A549 (cell line): ENCODE measurements at regions not wholly inside any gene's neighbourhood (a gene's known extent, or its start where the extent isn't known, plus 50 kb on each side); places are given as distances from the start of the nearest gene placed in this dataset.

Experiments
- ATAC-seq, 2 experiments: fragments of 200-7000 bp in 1 of 2; fragments of >200 bp in 1 of 2; cut with Nextera tagmentation in 1 of 2; cut with Tn5 transposase in 1 of 2; 3 replicates each; pipeline versions ENCODE4 v1.8.0 to v1.9.1; 2018 to 2020; ENCODE audit warnings: mild to moderate bottlenecking in 1 of 2, moderate library complexity in 1 of 2
- CTCF ChIA-PET: fragments of 300-600 bp; sonication (Branson Sonifier 250); formaldehyde crosslinking; extraction: SDS; loops from one replicate; lab custom pipeline; 2021; ENCODE audit warnings: antibody characterized with exemption, inconsistent platforms; lab: Yijun Ruan, JAX
- POLR2A ChIA-PET: fragments of 350-600 bp; formaldehyde crosslinking; extraction: SDS; loops from one replicate; lab custom pipeline; 2021; ENCODE audit warnings: antibody characterized with exemption, inconsistent platforms; lab: Yijun Ruan, JAX
- DNase-seq, 2 experiments: peaks; one replicate each; pipeline versions ENCODE4 v3.0.0 to v3.0.0-alpha.2; 2011 to 2016; ENCODE audit warnings: low read depth in 1 of 2, low spot score in 1 of 2
- FAIRE-seq: peaks from 2 replicates; lab custom pipeline; 2011; peaks lifted over from hg19 to GRCh38; lab: Jason Lieb, UNC
- H3K27ac ChIP-seq, 2 experiments: fragments of >200 bp; sonication (Bioruptor Twin); formaldehyde crosslinking; 3 replicates each; pipeline ENCODE4 v1.5.1; 2016 to 2017
- H3K4me1 ChIP-seq: fragments of >200 bp; sonication (Bioruptor Twin); formaldehyde crosslinking; 3 replicates; pipeline ENCODE4 v1.6.1; 2016
- H3K4me2 ChIP-seq: fragments of >200 bp; sonication (Bioruptor Twin); formaldehyde crosslinking; 3 replicates; pipeline ENCODE4 v1.6.1; 2016
- H3K4me3 ChIP-seq: fragments of >200 bp; sonication (Bioruptor Twin); formaldehyde crosslinking; 3 replicates; pipeline ENCODE4 v1.5.1; 2016
- H3K9me3 ChIP-seq: fragments of >200 bp; sonication (Bioruptor Twin); formaldehyde crosslinking; 3 replicates; pipeline ENCODE4 v1.6.1; 2016
- BHLHE40 ChIP-seq: IDR thresholded peaks from 2 replicates; pipeline ENCODE4 v1.6.1; 2012; ENCODE audit warnings: low read depth, low read length, inconsistent platforms
- EHF ChIP-seq: fragments of 250-450 bp; sonication (Bioruptor Pico); IDR thresholded peaks from 2 replicates; pipeline ENCODE4 v1.5.0; 2020; ENCODE audit warnings: mild to moderate bottlenecking
- EHMT2 ChIP-seq: fragments of 200-600 bp; sonication (generic); IDR thresholded peaks from 2 replicates; pipeline ENCODE4 v1.6.1; 2016; ENCODE audit warnings: antibody characterized with exemption, low read depth, mild to moderate bottlenecking, moderate library complexity
- FOSB ChIP-seq: fragments of 250-450 bp; sonication (Bioruptor Pico); IDR thresholded peaks from 2 replicates; pipeline ENCODE4 v1.5.0; 2020; ENCODE audit warnings: mild to moderate bottlenecking, moderate library complexity
- HOXA7 ChIP-seq: fragments of 250-450 bp; sonication (Bioruptor Pico); IDR thresholded peaks from 2 replicates; pipeline ENCODE4 v1.5.0; 2020; ENCODE audit warnings: mild to moderate bottlenecking, moderate library complexity
- JUN ChIP-seq, 2 experiments: fragments of >200 bp; sonication (Bioruptor Twin); formaldehyde crosslinking; IDR thresholded peaks; 2 replicates in 1 of 2; 3 replicates in 1 of 2; pipeline ENCODE4 v1.6.1; 2016 to 2017
- NPAS2 ChIP-seq: fragments of 250-450 bp; sonication (Bioruptor Pico); IDR thresholded peaks from 2 replicates; pipeline ENCODE4 v1.8.0; 2022; ENCODE audit warnings: mild to moderate bottlenecking, moderate library complexity, borderline replicate concordance
- NR3C1 ChIP-seq: fragments of >200 bp; sonication (Bioruptor Twin); formaldehyde crosslinking; IDR thresholded peaks from 3 replicates; pipeline ENCODE4 v1.6.1; 2017
- PHF8 ChIP-seq: fragments of 200-600 bp; sonication (generic); IDR thresholded peaks from 2 replicates; pipeline ENCODE4 v1.6.1; 2016; ENCODE audit warnings: low read depth, mild to moderate bottlenecking, antibody characterized with exemption, moderate library complexity, borderline replicate concordance
- POLR2A ChIP-seq: IDR thresholded peaks from 2 replicates; pipeline ENCODE4 v1.6.1; 2012; ENCODE audit warnings: mild to moderate bottlenecking, low read length
- POLR2AphosphoS2 ChIP-seq: conservative IDR thresholded peaks from 2 replicates; pipeline ENCODE4 v1.6.1; 2012; ENCODE audit warnings: low read length, improper control_type of control experiment, inconsistent platforms
- RAD21 ChIP-seq, 2 experiments: fragments of >200 bp in 1 of 2; sonication (Bioruptor Twin) in 1 of 2; formaldehyde crosslinking in 1 of 2; IDR thresholded peaks in 1 of 2; conservative IDR thresholded peaks in 1 of 2; 2 replicates in 1 of 2; 3 replicates in 1 of 2; pipeline ENCODE4 v1.6.1; 2012 to 2018; ENCODE audit warnings: inconsistent platforms in 1 of 2
- RCOR1 ChIP-seq: fragments of 150-350 bp; IDR thresholded peaks from 2 replicates; pipeline ENCODE4 v1.6.1; 2014; ENCODE audit warnings: antibody characterized with exemption, low read length, low read depth
- WGBS: methylation state at CpG from one replicate; pipeline ENCODE4 v1.1.6; 2017; ENCODE audit errors: missing lambda C conversion rate; 5-methylcytosine and 5-hydroxymethylcytosine counted together
- TF ChIP-seq, protein P1 (sequence below): IDR thresholded peaks from 2 replicates; pipeline ENCODE4 v1.6.1; 2012
- TF ChIP-seq, protein P2 (sequence below): fragments of 200-600 bp; sonication (generic); IDR thresholded peaks from 2 replicates; pipeline ENCODE4 v1.6.1; 2016; ENCODE audit warnings: antibody characterized with exemption, mild to moderate bottlenecking, moderate library complexity
- TF ChIP-seq, protein P3 (sequence below): fragments of >200 bp; sonication (Bioruptor Twin); formaldehyde crosslinking; IDR thresholded peaks from 2 replicates; pipeline ENCODE4 v1.6.1; 2016
- TF ChIP-seq, protein P4 (sequence below): fragments of >200 bp; sonication (Bioruptor Twin); formaldehyde crosslinking; IDR thresholded peaks from 3 replicates; pipeline ENCODE4 v1.6.1; 2016
- TF ChIP-seq, protein P5 (sequence below): fragments of 250-450 bp; sonication (Bioruptor Pico); IDR thresholded peaks from 2 replicates; pipeline ENCODE4 v1.5.0; 2021; ENCODE audit warnings: mild to moderate bottlenecking, moderate library complexity, borderline replicate concordance

DNA sequence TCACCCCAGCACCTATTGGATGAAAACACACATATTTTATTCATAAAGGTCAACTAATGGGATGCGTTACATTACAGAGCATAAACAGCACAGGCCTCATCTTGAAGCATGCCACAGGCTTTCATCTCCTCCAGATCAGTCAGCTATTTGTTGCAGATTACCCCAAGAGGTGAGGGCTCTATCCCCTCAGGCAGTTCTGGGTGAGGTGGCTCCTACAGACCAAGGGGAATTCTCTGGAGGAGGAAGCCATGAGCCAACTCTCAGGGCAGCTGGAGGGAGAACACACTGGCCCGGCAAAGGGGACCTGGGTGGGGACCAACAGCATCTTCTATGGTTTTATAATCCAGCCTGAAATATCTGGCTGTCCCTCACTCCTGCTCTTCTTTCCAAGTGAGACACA, 126.4 kb upstream of the BTBD3 start:
- TF ChIP-seq JUN (IDR thresholded peaks at IDR 0.05), result no peak
- no peak for TF ChIP-seq NR3C1
- no peak for TF ChIP-seq POLR2A
- DNase-seq, result no peak
- FAIRE-seq, result no peak
- H3K4me1 ChIP-seq, result no peaks in the 10 kb centered on the region
- no peaks in the 10 kb centered on the region for H3K9me3 ChIP-seq
- H3K4me3 ChIP-seq, result no peak overlapping the region
- H3K27ac ChIP-seq, result no peak overlapping the region
- ChIA-PET POLR2A (no interaction called here), CTCF (interaction anchor here (0.6 kb wide), 1 partner anchor 707 kb away, joined by 3 read pairs; no protein-coding TSS in a partner anchor)
- WGBS, result 76% methylated on average over 2 of the region's 2 CpGs
- no peak overlapping the region for H3K4me2 ChIP-seq
- no peak for ATAC-seq

DNA sequence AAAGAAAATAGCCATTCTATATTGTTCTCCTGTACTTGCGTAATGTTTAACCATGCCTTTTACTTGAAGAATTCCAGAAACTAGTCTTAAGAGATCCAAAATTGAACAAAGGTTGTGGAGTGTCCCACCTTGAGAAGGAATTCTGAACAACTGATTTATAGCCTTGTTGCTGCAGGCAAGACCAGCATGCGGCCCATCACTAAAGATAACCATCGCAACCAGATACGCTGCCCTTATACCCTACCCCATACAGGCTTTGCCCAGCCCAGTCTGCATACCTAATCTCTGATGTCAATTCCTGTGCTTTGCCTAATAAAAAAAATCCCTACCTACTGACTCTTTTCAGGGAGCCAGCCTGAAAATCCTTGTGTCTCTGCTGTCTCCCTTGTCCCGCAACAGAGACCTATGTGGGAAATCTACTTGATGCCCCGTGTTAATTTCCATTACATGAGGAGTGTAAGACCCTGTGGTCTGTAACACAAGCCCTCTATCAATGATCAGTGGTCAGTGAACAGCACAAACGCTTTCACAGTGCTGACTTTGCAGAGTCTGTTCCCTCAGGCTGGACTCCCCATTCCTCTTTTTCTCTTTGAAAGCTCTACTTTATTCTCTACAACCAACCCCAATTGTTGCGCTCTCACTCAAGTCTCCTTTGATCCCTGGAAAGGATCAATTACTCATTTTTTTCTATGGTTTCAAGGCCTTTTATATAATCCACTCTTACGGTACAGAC, 125.7 kb upstream of the BTBD3 start:
- WGBS, result 60% methylated on average over 9 of the region's 9 CpGs
- Histone ChIP-seq H3K4me3 (no peak overlapping the region), H3K9me3 (no peaks in the 10 kb centered on the region), H3K4me1 (no peaks in the 10 kb centered on the region), H3K4me2 (no peak overlapping the region), H3K27ac (no peak overlapping the region)
- ChIA-PET POLR2A (no interaction called here), CTCF (interaction anchor here (0.6 kb wide), 1 partner anchor 706 kb away, joined by 3 read pairs; no protein-coding TSS in a partner anchor)
- TF ChIP-seq EHMT2, result no peak
- TF ChIP-seq, protein P1, sequence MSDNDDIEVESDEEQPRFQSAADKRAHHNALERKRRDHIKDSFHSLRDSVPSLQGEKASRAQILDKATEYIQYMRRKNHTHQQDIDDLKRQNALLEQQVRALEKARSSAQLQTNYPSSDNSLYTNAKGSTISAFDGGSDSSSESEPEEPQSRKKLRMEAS, result no peak
- TF ChIP-seq PHF8, result no peak
- TF ChIP-seq RAD21 (conservative IDR thresholded peaks at IDR 0.05 in 1 of 2, IDR thresholded peaks at IDR 0.05 in 1 of 2), result no peak
- TF ChIP-seq JUN (IDR thresholded peaks at IDR 0.05), result no peak
- TF ChIP-seq NPAS2, result no peak
- TF ChIP-seq, protein P2, sequence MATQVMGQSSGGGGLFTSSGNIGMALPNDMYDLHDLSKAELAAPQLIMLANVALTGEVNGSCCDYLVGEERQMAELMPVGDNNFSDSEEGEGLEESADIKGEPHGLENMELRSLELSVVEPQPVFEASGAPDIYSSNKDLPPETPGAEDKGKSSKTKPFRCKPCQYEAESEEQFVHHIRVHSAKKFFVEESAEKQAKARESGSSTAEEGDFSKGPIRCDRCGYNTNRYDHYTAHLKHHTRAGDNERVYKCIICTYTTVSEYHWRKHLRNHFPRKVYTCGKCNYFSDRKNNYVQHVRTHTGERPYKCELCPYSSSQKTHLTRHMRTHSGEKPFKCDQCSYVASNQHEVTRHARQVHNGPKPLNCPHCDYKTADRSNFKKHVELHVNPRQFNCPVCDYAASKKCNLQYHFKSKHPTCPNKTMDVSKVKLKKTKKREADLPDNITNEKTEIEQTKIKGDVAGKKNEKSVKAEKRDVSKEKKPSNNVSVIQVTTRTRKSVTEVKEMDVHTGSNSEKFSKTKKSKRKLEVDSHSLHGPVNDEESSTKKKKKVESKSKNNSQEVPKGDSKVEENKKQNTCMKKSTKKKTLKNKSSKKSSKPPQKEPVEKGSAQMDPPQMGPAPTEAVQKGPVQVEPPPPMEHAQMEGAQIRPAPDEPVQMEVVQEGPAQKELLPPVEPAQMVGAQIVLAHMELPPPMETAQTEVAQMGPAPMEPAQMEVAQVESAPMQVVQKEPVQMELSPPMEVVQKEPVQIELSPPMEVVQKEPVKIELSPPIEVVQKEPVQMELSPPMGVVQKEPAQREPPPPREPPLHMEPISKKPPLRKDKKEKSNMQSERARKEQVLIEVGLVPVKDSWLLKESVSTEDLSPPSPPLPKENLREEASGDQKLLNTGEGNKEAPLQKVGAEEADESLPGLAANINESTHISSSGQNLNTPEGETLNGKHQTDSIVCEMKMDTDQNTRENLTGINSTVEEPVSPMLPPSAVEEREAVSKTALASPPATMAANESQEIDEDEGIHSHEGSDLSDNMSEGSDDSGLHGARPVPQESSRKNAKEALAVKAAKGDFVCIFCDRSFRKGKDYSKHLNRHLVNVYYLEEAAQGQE, result no peak
- no peak for TF ChIP-seq POLR2AphosphoS2
- TF ChIP-seq RCOR1, result no peak
- TF ChIP-seq EHF (CRISPR knock-in tag), result no peak
- no peak for TF ChIP-seq BHLHE40
- TF ChIP-seq FOSB (CRISPR knock-in tag), result no peak
- TF ChIP-seq, protein P3, sequence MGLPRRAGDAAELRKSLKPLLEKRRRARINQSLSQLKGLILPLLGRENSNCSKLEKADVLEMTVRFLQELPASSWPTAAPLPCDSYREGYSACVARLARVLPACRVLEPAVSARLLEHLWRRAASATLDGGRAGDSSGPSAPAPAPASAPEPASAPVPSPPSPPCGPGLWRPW, result no peak
- TF ChIP-seq, protein P4, sequence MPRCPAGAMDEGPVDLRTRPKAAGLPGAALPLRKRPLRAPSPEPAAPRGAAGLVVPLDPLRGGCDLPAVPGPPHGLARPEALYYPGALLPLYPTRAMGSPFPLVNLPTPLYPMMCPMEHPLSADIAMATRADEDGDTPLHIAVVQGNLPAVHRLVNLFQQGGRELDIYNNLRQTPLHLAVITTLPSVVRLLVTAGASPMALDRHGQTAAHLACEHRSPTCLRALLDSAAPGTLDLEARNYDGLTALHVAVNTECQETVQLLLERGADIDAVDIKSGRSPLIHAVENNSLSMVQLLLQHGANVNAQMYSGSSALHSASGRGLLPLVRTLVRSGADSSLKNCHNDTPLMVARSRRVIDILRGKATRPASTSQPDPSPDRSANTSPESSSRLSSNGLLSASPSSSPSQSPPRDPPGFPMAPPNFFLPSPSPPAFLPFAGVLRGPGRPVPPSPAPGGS, result no peak
- TF ChIP-seq HOXA7, result no peak
- TF ChIP-seq, protein P5, sequence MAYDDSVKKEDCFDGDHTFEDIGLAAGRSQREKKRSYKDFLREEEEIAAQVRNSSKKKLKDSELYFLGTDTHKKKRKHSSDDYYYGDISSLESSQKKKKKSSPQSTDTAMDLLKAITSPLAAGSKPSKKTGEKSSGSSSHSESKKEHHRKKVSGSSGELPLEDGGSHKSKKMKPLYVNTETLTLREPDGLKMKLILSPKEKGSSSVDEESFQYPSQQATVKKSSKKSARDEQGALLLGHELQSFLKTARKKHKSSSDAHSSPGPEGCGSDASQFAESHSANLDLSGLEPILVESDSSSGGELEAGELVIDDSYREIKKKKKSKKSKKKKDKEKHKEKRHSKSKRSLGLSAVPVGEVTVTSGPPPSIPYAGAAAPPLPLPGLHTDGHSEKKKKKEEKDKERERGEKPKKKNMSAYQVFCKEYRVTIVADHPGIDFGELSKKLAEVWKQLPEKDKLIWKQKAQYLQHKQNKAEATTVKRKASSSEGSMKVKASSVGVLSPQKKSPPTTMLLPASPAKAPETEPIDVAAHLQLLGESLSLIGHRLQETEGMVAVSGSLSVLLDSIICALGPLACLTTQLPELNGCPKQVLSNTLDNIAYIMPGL (CRISPR knock-in tag), result no peak
- FAIRE-seq (no peak), ATAC-seq (no peak), DNase-seq (peak in 1 of 2 experiments; percentile 10)
